ENCODE measurements at regions not wholly inside any gene's neighbourhood (a gene's known extent, or its start where the extent isn't known, plus 50 kb on each side); places are given as distances from the start of the nearest gene placed in this dataset.
"Not testable (repeated sequence)": the region's sequence is repeated elsewhere in the genome, so short reads cannot be mapped to it uniquely, and the experiment has no call there.

GRCh38 chr4:72205298-72205697, 173.5 kb downstream of the NPFFR2 start:
- H3K4me3 ChIP-seq (ENCODE audit: low read depth, low read length): no peak overlapping the region
- DNase-seq (ENCODE audit: low read depth): no peak
- TF ChIP-seq, protein P1, sequence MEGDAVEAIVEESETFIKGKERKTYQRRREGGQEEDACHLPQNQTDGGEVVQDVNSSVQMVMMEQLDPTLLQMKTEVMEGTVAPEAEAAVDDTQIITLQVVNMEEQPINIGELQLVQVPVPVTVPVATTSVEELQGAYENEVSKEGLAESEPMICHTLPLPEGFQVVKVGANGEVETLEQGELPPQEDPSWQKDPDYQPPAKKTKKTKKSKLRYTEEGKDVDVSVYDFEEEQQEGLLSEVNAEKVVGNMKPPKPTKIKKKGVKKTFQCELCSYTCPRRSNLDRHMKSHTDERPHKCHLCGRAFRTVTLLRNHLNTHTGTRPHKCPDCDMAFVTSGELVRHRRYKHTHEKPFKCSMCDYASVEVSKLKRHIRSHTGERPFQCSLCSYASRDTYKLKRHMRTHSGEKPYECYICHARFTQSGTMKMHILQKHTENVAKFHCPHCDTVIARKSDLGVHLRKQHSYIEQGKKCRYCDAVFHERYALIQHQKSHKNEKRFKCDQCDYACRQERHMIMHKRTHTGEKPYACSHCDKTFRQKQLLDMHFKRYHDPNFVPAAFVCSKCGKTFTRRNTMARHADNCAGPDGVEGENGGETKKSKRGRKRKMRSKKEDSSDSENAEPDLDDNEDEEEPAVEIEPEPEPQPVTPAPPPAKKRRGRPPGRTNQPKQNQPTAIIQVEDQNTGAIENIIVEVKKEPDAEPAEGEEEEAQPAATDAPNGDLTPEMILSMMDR (conservative IDR thresholded peaks at IDR 0.05; ENCODE audit: low read depth, low read length): no peak

- DNase-seq (ENCODE audit: low read depth): no peak
- TF ChIP-seq, protein P1 (conservative IDR thresholded peaks at IDR 0.05; ENCODE audit: low read depth, low read length): no peak
- H3K4me3 ChIP-seq (ENCODE audit: low read depth, low read length): no peak overlapping the region
Observed at GRCh38 chr4:72205831-72206230, 174.0 kb downstream of the NPFFR2 start.

DNA sequence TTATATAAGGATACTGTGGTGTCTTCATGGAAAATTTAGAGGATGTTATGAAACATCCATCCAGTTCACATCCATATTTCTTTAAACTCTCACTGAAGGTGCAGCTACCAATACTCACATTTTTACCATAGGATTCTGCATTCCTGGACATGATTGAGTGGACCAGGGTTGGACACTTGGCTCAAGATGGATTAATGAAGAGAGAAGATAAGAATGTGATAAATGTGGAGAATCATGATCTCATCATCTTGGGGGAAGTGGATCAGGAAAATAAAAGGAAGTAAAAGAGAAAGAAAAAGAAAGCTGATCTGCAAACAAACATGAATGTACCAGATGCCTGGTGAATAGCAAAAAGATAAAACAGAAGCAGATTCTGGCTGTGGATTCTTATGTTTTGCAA, 175.4 kb downstream of the NPFFR2 start:
- TF ChIP-seq, protein P1 (conservative IDR thresholded peaks at IDR 0.05; ENCODE audit: low read depth, low read length): no peak

GRCh38 chr4:72208421-72209075, 176.7 kb downstream of the NPFFR2 start:
- peak; percentile 2 for DNase-seq (ENCODE audit: low read depth)
- TF ChIP-seq, protein P1 (conservative IDR thresholded peaks at IDR 0.05; ENCODE audit: low read depth, low read length): no peak
- H3K4me3 ChIP-seq (ENCODE audit: low read depth, low read length): no peak overlapping the region

More for the DNA sequence above, 175.4 kb downstream of the NPFFR2 start:
- H3K4me3 ChIP-seq (ENCODE audit: low read depth, low read length): no peak overlapping the region
- DNase-seq (ENCODE audit: low read depth): no peak

GRCh38 chr4:72209600-72209999, 177.8 kb downstream of the NPFFR2 start:
- H3K4me3 ChIP-seq (ENCODE audit: low read depth, low read length): no peak overlapping the region
- no peak for DNase-seq (ENCODE audit: low read depth)
- TF ChIP-seq, protein P1 (conservative IDR thresholded peaks at IDR 0.05; ENCODE audit: low read depth, low read length): no peak

DNA sequence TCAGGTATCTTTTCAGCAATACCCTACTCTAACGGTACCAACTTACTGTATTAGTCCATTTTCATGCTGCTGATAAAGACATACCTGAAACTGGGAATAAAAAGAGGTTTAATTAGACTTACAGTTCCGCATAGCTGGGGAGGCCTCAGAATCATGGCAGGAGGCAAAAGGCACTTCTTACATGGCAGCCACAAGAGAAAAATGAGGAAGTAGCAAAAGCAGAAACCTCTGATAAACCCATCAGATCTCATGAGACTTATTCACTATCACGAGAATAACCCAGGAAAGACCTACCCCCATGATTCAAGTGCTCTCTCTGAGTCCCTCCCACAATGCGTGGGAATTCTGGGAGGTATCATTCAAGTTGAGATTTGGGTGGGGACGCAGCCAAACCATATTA, 182.0 kb downstream of the NPFFR2 start:
- H3K4me3 ChIP-seq (ENCODE audit: low read depth, low read length); DNase-seq (ENCODE audit: low read depth): not testable (repeated sequence)

- no peak overlapping the region for H3K4me3 ChIP-seq (ENCODE audit: low read depth, low read length)
- TF ChIP-seq, protein P1 (conservative IDR thresholded peaks at IDR 0.05; ENCODE audit: low read depth, low read length): no peak
- no peak for DNase-seq (ENCODE audit: low read depth)
Observed at GRCh38 chr4:72215198-72215597, 183.4 kb downstream of the NPFFR2 start.

Data from choroid plexus epithelial cell (primary cell).